ENCODE measurements at regions not wholly inside any gene's neighbourhood (a gene's known extent, or its start where the extent isn't known, plus 50 kb on each side); places are given as distances from the start of the nearest gene placed in this dataset.

DNA sequence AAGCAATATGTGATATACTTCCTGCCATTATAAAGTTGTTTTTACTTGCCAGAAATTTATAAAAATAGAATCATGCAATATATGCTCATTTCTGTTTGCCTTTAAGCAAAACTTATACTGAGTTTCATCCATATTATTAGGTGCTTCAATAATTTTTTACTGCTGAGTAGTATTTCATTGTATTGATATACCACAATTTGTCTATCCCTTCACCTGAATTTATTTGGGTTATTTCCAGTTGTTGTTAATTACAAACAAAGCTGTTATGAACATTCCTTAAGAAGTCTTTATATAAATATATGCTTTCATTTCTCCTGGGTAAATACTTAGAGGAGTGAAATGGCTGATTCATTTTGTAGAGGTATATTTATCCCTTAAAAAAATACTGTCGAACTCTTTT lies 864.1 kb downstream of the HACE1 start:
- in situ Hi-C loops (cut with MboI; ENCODE audit: low sequenced_read_pairs): no loop called here

DNA sequence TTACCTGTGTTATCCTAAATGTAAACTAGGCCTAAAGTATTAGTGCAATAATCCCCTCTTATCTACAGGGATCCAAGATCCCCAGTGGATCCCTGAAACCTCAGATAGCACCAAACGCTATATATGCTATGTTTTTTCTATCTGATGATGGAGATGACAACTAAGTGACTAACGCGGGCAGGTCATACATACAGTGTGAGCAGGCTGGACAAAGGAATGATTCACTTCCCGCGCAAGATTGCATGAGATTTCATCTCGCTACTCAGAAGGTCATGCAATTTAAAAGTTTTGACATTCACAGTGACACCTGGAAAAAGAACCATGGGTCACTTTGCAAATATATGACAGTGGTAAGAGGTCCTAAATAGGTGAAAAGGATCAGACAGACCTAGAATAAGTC lies 875.9 kb downstream of the HACE1 start:
- in situ Hi-C loops (cut with MboI; ENCODE audit: low sequenced_read_pairs): no loop called here

DNA sequence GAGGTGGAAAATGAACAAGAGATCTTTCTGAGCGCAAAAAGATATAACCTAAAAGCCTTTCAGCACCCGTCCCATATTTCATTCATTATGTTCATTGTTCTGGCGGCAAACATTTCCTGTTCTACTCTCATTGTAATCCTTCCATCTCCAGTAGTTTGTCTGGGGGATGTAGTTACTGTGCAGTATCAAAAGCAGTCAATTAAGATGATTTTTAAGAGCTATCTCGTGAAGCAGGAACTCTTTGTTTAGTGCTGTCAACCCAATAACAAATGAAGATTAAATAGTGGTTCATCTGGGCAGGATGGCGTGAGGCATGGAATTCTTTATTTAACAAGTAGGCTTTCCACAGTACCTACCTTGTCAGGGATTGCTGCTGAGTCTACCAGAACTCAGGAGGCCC lies 876.7 kb downstream of the HACE1 start:
- in situ Hi-C loops (cut with MboI; ENCODE audit: low sequenced_read_pairs): no loop called here

DNA sequence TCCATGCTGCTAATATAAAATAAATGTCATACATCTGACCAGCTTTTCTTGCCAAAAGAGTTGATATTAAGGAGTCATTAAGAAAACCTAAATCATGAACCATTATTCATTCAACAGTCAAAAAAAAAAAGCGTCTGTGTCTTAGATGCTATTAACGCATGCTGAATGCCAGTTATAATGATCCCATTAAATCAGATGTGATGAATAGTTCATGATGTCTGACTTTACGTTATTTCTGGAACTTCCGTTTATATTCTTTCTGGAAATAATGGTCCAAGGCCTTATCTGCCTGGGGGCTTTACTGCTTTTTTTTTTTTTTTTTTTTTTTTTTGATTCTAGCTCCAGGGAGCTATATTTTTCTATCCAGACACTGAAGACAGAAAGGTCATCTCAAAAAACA lies 877.1 kb downstream of the HACE1 start:
- in situ Hi-C loops (cut with MboI; ENCODE audit: low sequenced_read_pairs): no loop called here

DNA sequence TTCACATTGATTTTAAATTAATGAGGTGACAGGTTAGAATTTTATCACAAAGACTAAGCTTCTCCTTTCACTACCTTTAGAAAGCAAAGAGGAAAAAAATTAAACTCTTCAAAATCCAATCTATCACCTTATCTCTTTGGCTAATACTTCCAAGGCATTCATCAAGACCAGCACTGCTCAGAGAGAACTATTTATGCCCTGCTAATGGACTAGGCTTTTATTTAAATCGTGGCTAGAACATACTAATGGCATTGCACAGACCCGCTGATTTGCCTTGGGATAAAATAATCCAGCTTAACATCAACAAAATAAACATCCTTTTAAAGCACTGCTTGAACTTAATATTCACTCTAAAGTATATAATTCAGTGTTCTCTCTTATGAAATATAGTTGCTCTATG lies 880.4 kb downstream of the HACE1 start:
- in situ Hi-C loops (cut with MboI; ENCODE audit: low sequenced_read_pairs): no loop called here

DNA sequence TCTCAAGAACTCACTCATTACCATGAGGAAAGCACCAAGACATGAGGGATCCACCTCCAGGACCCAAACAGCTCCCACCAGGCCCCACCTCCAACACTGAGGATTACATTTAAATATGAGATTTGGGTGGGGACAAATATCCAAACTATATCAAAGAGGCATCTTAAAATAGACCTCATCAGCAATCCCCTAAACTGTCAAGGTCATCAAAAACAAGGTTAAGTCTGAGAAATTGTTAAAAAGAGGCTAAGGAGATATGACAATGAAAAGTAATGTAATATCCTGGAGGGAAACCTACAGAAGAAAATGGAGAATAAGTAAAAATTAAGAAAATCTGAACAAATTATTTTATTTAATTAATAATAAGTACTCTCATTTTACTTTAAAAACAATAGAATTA lies 922.3 kb downstream of the HACE1 start:
- in situ Hi-C loops (cut with MboI; ENCODE audit: low sequenced_read_pairs): no loop called here

DNA sequence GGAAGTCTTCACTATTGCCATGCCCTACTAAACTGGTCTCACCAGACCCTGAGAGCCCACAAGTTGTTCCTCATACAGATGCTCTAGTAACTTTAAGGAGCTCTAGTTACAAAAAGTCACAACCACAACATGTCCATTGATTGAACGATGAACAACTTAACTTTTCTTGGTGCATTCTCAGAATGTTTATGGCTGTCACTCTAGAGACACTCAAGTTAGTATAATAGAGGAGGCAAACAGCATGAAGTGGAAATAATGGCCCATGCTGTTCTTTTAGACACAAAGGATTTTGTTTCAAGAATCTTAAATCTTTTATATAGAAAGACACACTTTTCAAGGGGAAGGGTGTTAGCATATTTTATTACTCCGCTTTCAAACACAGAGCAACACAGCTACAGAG lies 934.4 kb downstream of the HACE1 start:
- in situ Hi-C loops (cut with MboI; ENCODE audit: low sequenced_read_pairs): no loop called here

DNA sequence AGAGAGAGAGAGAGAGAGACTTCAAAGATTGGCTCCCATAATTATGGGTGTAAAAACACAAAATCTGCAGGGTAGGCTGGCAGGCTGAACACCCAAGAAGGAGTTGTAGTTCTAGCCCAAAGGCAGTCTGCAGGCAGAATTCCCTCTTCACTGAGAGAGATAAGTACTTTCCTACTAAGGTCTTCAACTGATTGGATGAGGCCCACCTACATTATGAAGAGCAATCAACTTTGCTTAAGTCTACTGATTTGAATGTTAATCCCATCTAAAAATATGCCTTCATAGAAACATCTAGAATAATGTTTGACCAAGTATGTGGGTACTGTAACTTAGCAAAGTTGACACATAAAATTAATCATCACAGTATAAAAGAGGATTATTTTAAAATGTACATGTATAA lies 949.7 kb downstream of the HACE1 start:
- in situ Hi-C loops (cut with MboI; ENCODE audit: low sequenced_read_pairs): no loop called here

DNA sequence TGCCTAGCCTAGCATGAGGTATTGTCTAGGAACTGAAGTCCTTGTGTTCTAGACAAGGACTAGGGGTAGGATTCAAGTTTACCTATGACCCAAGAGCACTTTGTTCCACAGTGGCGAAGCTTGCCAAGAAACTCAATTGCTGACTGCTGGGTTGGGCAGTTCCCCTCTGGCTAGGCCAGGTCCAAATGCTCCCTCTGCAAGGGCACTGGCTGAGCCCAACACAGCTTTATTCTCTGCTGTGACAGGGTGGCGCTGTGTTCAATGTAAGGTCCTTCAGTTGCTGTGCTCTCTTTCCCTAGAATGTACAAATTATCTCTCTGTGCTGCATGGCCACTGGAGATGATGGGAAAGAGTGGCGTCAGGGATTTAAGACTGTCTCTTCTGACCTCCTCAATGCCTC lies 950.8 kb downstream of the HACE1 start:
- in situ Hi-C loops (cut with MboI; ENCODE audit: low sequenced_read_pairs): no loop called here

DNA sequence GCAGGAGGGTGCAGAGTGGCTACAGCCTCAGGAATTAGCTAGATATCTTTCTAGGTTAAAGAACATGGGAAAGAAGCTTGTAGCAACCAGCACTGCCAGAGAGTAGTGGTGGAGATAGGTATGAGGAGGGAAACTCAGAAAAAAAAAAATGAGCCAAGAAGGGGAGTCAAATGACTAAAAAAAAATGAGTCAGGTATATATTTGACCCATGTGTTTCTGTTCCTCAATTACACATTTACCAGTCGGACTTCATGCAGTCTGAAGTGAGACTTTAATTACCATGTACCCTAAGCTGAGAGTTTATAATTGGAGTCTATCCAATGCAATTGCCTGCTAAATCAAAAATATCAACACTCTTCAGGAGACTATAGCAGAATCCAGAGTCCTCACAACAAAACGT lies 964.6 kb downstream of the HACE1 start:
- in situ Hi-C loops (cut with MboI; ENCODE audit: low sequenced_read_pairs): no loop called here

DNA sequence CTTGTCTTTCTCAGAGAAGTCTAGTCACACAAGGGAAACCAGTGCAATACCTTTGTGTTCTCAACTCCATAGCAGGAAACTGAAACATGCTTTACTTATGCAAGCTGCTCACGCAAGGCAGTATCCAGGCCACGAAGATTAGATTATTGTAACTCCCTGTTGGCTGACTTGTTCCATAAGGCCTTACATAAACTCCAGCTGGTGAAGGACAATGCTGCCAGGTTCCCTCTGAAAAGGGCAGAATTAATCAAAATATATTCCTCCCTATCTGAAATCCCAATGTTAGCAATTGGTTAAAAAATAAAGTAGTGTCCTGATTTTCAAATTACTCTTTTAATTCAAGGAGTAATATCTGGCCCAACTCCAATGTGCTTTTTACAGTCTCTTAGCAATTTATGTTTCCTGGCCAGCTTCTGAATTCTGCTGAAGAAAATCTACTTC lies 966.6 kb downstream of the HACE1 start:
- in situ Hi-C loops (cut with MboI; ENCODE audit: low sequenced_read_pairs): no loop called here

DNA sequence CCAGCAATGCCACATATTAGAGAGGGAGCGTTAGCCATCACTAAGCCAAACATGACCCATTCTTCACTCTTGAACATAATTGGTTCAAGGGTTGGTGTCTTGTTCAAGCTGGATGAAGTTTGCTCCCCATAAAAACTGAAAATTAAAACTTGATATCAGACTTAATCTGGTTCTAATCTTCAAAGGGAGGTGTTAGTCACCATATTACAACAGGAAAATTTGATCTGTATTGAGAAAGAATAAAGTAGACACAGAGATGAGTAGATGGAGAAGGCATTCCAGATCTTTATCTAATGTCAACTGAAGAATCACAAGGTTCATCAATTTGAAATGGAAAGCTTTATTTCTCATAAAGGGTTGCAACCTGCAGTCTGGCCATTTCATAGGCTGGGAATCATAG lies 972.8 kb downstream of the HACE1 start:
- in situ Hi-C loops (cut with MboI; ENCODE audit: low sequenced_read_pairs): no loop called here

DNA sequence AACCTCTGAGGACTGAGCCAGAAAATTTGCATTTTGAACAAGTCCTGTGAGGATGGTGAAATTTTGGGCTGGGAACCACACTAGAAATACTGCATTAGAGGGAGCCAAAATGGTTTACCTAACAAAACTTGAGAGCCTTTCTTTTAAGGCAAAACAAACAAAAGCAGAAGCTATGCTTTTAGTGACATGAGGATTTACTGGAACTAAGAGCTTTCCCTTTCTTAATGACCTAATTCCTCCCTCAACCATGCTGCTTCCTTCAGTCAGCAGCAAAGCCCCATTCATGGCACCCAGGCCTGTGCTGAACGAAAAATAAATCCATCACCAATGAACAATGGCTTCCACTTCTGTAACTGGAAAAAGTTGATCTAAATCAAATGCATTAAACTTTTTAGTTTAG lies 974.3 kb downstream of the HACE1 start:
- in situ Hi-C loops (cut with MboI; ENCODE audit: low sequenced_read_pairs): no loop called here

DNA sequence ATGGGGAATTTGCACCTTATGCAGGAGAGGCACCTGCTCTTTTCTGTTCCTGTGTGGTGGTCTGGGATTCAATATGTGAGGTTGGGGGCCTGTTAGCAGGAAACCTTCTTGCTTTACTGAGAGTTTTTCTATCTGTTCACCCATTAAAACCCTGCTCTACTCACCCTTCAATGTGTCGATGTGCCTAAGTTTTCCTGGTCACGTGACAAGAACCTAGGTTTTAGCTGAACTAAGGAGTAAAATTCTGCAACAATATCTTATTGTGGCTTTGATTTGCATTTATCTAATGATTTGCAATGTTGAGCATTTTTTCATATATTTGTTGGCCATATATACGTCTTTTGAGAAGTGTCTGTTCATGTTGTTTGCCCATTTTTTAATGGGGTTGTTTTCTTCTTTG lies 979.9 kb downstream of the HACE1 start:
- in situ Hi-C loops (cut with MboI; ENCODE audit: low sequenced_read_pairs): no loop called here

DNA sequence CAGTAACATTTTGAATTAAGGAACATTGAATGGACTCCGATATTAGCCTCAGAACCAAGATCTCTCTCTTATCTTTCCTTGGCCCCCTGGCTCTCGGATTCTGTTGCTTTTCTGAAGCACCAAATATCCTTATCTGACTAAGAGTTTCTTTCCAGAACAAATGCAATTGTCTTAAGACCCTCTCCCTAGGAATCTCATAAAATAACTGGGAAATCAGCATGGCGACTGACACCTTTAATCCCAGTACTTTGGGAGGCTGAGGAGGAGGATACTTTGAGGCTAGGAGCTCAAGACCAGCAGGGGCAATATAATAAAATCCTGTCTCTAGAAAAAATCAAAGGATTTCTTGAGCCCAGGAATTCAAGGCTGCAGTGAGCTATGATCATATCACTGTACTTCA lies 984.5 kb downstream of the HACE1 start:
- in situ Hi-C loops (cut with MboI; ENCODE audit: low sequenced_read_pairs): no loop called here

DNA sequence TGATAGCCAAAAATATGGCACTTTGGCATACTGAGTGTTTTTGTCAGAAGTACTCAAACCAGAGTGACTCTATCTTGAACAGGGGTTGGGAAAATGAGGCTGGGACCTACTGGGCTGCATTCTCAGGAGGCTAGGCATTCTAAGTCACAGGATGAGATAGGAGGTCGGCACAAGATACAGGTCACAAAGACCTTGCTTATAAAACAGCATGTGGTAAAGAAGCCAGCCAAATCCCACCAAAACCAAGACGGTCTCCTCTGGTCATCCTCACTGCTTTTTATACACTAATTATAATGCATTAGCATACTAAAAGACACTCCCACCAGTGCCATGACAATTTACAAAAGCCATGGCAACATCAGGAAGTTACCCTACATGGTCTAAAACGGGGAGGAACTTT lies 985.1 kb downstream of the HACE1 start:
- in situ Hi-C loops (cut with MboI; ENCODE audit: low sequenced_read_pairs): no loop called here

DNA sequence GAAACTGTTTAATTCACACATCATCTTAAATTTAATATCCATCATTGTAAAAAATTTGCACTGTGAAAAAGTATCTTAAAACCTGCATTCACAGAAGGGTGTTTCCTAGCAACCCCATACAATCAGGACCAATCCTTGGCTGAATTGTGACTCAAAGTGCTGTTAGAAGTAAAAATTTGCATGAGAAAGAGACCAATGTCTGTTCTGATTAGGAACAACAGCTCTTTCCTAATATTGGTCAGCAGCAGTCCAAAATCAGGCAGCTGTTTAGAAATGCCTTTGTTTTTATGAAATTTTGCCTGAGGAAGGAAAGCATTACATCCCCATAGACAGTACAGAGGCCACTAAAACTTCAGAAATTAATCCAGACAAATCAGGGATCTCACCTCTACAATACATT lies 987.0 kb downstream of the HACE1 start:
- in situ Hi-C loops (cut with MboI; ENCODE audit: low sequenced_read_pairs): no loop called here

DNA sequence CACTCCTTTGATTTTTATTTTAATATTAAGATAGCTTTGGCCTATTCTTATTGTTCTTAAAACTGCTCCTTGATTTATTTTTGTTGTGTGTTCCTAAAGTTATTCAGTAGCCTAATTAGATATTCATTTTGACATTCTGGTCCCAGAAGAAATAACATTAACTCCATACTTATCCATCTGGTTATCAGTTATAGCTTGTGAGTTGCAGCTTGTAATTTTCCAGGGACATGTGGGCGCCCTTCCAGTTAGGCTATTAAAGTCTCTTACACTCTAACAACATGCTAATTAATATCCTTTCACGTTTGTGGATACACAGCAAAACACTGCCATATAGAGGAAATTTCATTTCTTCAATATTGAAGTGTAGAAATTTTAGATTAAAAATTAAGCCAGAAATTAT lies 987.5 kb downstream of the HACE1 start:
- in situ Hi-C loops (cut with MboI; ENCODE audit: low sequenced_read_pairs): no loop called here

DNA sequence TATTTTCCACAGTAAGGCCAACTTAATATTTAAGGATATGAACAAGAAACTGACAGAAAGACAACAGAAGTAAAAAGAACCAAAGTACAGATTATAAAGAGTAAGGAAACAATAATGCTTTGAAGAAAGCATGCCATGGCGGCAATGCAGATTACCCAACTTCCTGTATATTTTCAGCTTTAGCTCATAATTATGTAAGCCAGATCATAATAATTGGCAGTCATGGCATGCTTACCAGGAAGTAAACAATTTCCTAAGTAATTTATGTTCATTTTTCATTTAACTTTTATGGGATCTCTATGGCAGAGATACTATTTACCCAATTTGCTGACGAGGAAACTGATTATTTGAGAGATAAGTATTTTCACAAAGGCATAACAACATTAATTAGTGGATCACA lies 988.7 kb downstream of the HACE1 start:
- in situ Hi-C loops (cut with MboI; ENCODE audit: low sequenced_read_pairs): no loop called here

DNA sequence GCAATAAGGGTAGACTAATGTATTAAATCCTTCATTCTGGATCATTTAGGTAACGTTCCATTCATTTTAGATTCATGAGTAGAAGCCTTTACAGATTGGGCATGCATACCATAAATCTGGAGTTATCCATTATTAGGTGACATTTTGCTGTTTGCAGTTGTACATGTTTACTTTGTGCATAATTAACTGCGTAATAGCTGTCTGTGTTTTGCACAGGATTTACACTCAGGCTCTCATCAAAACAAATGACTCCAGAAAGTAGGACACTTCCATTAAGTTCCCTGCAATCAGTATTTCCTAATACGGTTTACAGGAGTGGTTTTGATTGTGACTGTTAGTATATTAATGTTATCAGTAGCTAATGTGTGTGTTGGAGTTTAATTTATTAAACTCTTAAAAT lies 997.4 kb downstream of the HACE1 start:
- in situ Hi-C loops (cut with MboI; ENCODE audit: low sequenced_read_pairs): no loop called here

DNA sequence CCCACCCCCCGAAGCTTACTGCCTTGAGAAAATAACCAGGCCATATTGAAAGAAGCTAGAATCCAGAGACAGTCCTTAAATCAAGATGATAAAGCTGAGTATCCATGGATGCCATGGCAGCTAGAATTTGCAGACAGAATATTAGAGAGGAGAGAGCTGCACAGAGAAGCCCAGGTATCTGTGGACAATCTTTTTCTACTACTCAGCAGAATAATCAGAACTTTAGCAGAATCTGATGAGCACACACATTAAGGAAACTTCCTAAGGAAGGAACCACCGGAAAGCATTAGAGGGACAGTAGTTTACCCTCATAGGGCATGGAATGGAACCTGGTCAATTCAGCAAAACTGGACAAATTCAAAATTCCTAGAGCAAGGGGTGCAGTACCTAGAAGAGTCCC lies 1001.7 kb downstream of the HACE1 start:
- in situ Hi-C loops (cut with MboI; ENCODE audit: low sequenced_read_pairs): no loop called here

DNA sequence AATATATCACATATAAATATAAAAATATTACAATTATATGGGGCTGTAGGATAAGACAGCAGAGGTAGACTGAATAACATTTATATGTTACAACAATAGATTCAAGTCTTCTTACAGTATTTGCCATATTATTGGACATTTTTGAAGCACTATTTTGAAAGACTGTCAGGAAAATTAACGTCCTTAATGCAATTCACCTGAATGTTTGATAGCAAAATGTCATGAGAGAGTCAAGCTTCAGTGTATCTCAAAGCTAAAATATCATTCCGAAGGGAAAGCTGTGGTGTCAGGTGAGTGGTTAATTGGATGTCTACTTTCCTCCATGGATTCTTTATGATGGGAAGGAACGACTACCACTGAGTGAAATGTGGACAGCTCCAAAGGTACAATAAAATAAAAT lies 1004.0 kb downstream of the HACE1 start:
- in situ Hi-C loops (cut with MboI; ENCODE audit: low sequenced_read_pairs): no loop called here

DNA sequence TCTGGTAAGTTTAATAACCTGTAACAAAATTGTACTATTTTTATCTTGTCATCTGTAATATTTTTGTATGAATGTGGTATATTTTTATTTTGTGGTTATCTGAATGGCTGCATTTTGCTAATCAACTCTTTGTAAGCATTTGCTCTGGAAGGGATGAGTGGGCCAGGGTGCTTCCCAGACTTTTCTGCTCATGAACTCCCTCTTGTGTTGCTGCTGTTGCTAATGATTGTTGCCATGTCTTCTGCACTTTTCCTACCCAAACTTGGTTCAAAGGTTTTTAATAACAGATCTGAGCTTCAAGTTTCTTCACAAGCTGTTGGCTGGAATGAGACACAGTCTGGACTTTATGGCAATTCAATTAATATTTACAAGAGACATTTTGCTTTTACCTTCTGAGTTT lies 1005.7 kb downstream of the HACE1 start:
- in situ Hi-C loops (cut with MboI; ENCODE audit: low sequenced_read_pairs): no loop called here

DNA sequence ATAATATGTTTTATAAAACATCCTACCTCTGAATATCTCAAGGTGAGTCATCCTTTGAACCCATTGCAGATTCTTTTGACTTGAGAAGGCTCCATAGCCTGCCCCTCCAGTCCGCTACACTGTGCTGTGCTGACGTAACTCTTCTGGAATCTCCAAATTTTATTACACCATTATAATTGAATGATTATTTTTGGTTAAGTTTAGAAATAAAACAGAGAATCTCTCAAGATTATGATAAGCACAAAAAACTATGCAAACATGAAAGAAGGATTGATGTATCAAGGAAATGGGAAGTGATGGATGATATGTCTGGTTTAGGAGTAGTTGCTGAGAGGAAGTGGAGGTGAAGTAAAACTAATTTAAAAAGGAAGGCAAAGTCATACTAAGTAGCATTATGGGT lies 1021.3 kb downstream of the HACE1 start:
- in situ Hi-C loops (cut with MboI; ENCODE audit: low sequenced_read_pairs): no loop called here
